ENCODE measurements at regions not wholly inside any gene's neighbourhood (a gene's known extent, or its start where the extent isn't known, plus 50 kb on each side); places are given as distances from the start of the nearest gene placed in this dataset.

DNA sequence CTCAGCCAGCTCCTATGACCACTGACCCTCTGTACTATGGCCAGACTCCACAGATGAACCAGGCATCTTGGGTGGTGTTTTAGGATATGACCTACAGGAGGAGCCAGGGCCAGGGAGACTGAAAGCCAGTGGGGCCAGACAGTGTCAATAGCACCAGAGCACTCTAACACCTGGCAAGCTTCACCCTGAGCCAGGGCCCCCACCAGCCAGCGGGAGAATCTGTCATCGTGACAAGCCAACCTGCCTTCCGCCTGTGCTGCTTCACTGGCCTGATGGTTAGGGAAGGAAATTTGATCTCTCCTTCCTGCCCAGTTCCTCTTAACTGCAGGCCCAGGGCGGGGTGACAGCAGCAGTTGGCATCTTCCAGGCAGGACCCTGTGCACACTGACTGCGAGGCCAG lies 222.4 kb downstream of the UQCRFS1 start:
- TF ChIP-seq, protein P1, sequence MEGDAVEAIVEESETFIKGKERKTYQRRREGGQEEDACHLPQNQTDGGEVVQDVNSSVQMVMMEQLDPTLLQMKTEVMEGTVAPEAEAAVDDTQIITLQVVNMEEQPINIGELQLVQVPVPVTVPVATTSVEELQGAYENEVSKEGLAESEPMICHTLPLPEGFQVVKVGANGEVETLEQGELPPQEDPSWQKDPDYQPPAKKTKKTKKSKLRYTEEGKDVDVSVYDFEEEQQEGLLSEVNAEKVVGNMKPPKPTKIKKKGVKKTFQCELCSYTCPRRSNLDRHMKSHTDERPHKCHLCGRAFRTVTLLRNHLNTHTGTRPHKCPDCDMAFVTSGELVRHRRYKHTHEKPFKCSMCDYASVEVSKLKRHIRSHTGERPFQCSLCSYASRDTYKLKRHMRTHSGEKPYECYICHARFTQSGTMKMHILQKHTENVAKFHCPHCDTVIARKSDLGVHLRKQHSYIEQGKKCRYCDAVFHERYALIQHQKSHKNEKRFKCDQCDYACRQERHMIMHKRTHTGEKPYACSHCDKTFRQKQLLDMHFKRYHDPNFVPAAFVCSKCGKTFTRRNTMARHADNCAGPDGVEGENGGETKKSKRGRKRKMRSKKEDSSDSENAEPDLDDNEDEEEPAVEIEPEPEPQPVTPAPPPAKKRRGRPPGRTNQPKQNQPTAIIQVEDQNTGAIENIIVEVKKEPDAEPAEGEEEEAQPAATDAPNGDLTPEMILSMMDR (IDR thresholded peaks at IDR 0.05; ENCODE audit: low read depth, low read length), result no peak
- DNase-seq (ENCODE audit: extremely low read depth, low read depth), result no peak

DNA sequence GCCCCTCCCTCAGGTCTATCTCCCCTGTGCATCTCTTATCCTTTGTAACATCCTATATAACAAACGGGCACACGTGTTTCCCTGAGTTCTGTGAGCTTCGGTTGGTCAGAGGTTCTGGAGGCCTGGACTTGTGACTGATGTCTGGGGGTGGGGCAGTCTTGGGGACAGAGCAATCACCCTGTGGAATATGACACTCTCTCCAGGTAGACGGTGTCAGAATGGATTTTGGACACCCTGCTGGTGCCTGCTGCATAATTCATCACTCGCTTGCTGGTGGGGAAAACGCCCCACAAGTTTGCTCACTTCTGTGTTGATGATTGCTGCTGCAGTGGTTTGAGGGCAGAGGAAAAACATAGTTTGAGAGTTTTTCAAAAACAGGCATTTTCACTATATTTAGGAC lies 223.2 kb downstream of the UQCRFS1 start:
- TF ChIP-seq, protein P1 (IDR thresholded peaks at IDR 0.05; ENCODE audit: low read depth, low read length), result no peak

DNA sequence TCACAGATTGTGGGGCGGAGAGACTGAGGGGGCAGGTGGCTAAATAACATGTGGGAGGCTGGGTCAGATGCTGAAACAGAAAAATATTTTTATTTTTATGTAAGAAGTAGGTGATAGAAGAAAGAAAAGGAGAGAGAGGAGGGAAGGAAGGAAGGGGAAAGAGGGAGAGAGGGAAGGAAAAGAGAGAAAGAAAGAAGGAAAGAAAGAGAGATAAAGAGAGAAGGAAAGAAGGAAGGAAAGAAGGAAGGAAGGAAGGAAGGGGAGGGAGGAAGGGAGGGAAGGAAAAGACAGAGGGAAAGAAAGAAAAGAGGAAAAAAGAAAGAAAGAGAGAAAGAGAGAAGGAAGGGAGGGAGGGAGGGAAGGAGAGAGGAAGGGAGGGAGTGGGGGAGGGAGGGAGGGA lies 224.9 kb downstream of the UQCRFS1 start:
- no peak for DNase-seq (ENCODE audit: extremely low read depth, low read depth)
- TF ChIP-seq, protein P1 (IDR thresholded peaks at IDR 0.05; ENCODE audit: low read depth, low read length), result no peak

More for the DNA sequence above, 223.2 kb downstream of the UQCRFS1 start:
- no peak for DNase-seq (ENCODE audit: extremely low read depth, low read depth)

DNA sequence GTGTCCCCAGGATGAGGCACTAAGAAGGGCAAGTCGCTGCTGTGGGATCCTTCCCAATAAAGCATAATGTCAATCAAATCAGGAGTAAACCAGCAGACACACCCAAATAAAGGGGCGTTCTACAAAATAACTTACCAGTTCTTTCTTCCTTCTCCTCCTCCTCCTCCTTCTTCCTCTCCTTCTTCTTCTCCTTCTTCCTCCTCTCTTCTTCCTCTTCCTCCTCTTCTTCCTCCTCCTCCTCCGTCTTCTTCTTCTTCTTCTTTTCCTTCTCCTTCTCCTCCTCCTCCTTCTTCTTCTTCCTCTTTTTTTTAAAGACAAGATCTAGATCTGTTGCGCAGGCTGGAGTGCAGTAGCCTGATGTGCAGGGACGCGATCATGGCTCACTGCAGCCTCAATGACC lies 225.8 kb downstream of the UQCRFS1 start:
- no peak for DNase-seq (ENCODE audit: extremely low read depth, low read depth)
- TF ChIP-seq, protein P1 (IDR thresholded peaks at IDR 0.05; ENCODE audit: low read depth, low read length), result no peak

DNA sequence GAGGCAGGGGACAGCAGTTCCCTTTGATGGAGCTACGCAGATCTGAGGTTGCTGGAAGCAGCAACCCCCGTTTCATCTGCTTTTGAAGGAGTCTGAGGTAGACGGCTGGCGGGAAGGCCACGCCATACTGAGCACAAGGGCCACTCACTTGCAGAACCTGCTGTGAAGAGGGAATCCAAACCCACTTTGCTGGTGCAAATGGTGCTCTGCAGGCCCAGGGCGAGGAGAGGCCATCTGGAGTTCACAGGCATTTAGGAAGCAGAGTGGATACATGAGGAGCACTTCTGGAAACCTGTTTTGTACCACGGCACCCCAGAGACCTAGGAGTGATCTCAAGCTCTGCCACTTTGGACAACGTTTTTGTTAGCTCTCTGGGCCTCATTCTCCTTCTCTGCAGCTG lies 227.8 kb downstream of the UQCRFS1 start:
- no peak for DNase-seq (ENCODE audit: extremely low read depth, low read depth)
- TF ChIP-seq, protein P1 (IDR thresholded peaks at IDR 0.05; ENCODE audit: low read depth, low read length), result no peak

DNA sequence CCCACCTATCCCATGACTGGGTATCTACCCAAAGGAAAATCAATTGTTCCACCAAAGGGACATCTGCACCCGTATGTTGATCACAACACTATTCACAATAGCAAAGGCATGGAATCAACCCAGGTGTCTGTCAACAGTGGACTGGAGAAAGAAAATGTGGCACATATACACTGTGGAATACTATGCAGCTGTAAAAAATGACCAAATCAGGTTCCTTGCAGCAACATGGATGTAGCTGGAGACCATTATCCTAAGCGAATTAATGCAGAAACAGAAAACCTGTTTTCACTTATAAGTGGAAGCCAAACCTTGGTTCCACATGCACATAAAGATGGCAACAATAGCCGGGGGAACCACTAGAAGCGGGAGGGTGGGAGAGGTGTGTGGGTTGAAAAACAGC lies 228.6 kb downstream of the UQCRFS1 start:
- DNase-seq (ENCODE audit: extremely low read depth, low read depth), result no peak

DNA sequence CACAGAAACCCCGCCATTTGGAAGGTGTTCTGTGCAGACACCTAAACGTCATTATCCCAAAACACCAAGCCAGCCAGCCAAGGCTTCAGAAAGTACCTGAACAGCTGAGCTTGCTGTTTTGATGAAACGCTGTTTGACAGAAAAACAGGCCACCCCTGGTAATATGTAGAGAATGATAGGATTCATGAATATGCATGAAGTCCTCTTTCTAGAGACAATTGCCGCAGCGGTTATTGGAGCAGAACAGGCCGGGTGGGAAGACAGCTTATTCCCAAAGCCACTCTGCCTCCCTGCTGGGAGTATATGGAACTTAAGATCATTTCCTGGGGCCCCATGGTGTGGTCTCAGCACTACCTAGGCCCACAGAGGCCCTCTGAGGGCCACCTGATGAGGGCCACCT lies 229.5 kb downstream of the UQCRFS1 start:
- TF ChIP-seq, protein P1 (IDR thresholded peaks at IDR 0.05; ENCODE audit: low read depth, low read length), result no peak
- DNase-seq (ENCODE audit: extremely low read depth, low read depth), result no peak

More for the DNA sequence above, 228.6 kb downstream of the UQCRFS1 start:
- TF ChIP-seq, protein P1 (IDR thresholded peaks at IDR 0.05; ENCODE audit: low read depth, low read length), result no peak

Measured in AG09319 (cell line).